DND-41 (cell line): ENCODE measurements at regions not wholly inside any gene's neighbourhood (a gene's known extent, or its start where the extent isn't known, plus 50 kb on each side); places are given as distances from the start of the nearest gene placed in this dataset.

Experiments used
- ATAC-seq: fragments of 200-7000 bp; cut with Tn5 transposase; 3 replicates; pipeline ENCODE4 v1.9.1; 2021; ENCODE audit warnings: low read depth; ENCODE audit not compliant: insufficient read depth
- DNase-seq: peaks from one replicate; pipeline ENCODE4 v3.0.0-alpha.2; 2020
- H2AFZ ChIP-seq: 2 replicates; pipeline ENCODE4 v1.6.0; 2012; ENCODE audit warnings: low read depth, low read length
- H3K27ac ChIP-seq: 2 replicates; pipeline ENCODE4 v1.5.1; 2012; ENCODE audit warnings: low read length, inconsistent platforms
- H3K27me3 ChIP-seq: fragments of 200-600 bp; sonication (generic); 2 replicates; pipeline ENCODE4 v1.6.0; 2012; ENCODE audit warnings: low read length, mild to moderate bottlenecking, inconsistent platforms; ENCODE audit not compliant: insufficient read depth, poor library complexity
- H3K36me3 ChIP-seq: 2 replicates; pipeline ENCODE4 v1.5.1; 2012; ENCODE audit warnings: low read length, inconsistent platforms; ENCODE audit not compliant: insufficient read depth
- H3K4me1 ChIP-seq: 2 replicates; pipeline ENCODE4 v1.5.1; 2012; ENCODE audit warnings: mild to moderate bottlenecking, low read length; ENCODE audit not compliant: insufficient read depth
- H3K4me2 ChIP-seq: 2 replicates; pipeline ENCODE4 v1.6.0; 2012; ENCODE audit warnings: mild to moderate bottlenecking, moderate library complexity, low read length, inconsistent platforms; ENCODE audit not compliant: insufficient read depth
- H3K4me3 ChIP-seq, 2 experiments: fragments of 200-600 bp in 1 of 2; shearing (Covaris generic) in 1 of 2; 2 replicates each; pipeline ENCODE4 v1.5.1; 2012 to 2016; ENCODE audit warnings: inconsistent platforms in 2 of 2, low read length in 2 of 2, mild to moderate bottlenecking in 2 of 2, low read depth in 1 of 2, moderate library complexity in 1 of 2
- H3K79me2 ChIP-seq: 2 replicates; pipeline ENCODE4 v1.6.0; 2012; ENCODE audit warnings: low read length, inconsistent platforms; ENCODE audit not compliant: insufficient read depth
- H3K9ac ChIP-seq: 2 replicates; pipeline ENCODE4 v1.6.0; 2012; ENCODE audit warnings: low read depth, mild to moderate bottlenecking, inconsistent platforms, low read length, moderate library complexity
- H3K9me3 ChIP-seq: 2 replicates; pipeline ENCODE4 v1.5.1; 2012; ENCODE audit warnings: low read length, moderate library complexity, mild to moderate bottlenecking, inconsistent platforms; ENCODE audit not compliant: insufficient read depth, severe bottlenecking
- H4K20me1 ChIP-seq: 2 replicates; pipeline ENCODE4 v1.6.0; 2012; ENCODE audit warnings: low read length; ENCODE audit not compliant: insufficient read depth
- EZH2 ChIP-seq: IDR thresholded peaks from 3 replicates; pipeline ENCODE4 v1.6.1; 2012; ENCODE audit warnings: borderline replicate concordance, low read depth, mild to moderate bottlenecking, moderate library complexity, low read length, inconsistent platforms; ENCODE audit not compliant: severe bottlenecking
- TF ChIP-seq, protein P1 (sequence below): IDR thresholded peaks from 2 replicates; pipeline ENCODE4 v1.5.1; 2012; ENCODE audit warnings: borderline replicate concordance, low read length, moderate library complexity, mild to moderate bottlenecking; ENCODE audit not compliant: poor library complexity, severe bottlenecking; ENCODE audit errors: extremely low read depth

- Histone ChIP-seq H3K36me3 (no peaks in the 10 kb centered on the region), H3K27ac (no peak overlapping the region), H3K27me3 (no peaks in the 10 kb centered on the region), H3K79me2 (no peaks in the 10 kb centered on the region), H3K9me3 (no peaks in the 10 kb centered on the region), H3K4me2 (no peak overlapping the region), H2AFZ (no peak overlapping the region), H3K4me1 (no peaks in the 10 kb centered on the region), H3K9ac (no peak overlapping the region), H3K4me3 (no peak overlapping the region), H4K20me1 (no peaks in the 10 kb centered on the region)
- ATAC-seq (no peak), DNase-seq (no peak)
- TF ChIP-seq, protein P1, sequence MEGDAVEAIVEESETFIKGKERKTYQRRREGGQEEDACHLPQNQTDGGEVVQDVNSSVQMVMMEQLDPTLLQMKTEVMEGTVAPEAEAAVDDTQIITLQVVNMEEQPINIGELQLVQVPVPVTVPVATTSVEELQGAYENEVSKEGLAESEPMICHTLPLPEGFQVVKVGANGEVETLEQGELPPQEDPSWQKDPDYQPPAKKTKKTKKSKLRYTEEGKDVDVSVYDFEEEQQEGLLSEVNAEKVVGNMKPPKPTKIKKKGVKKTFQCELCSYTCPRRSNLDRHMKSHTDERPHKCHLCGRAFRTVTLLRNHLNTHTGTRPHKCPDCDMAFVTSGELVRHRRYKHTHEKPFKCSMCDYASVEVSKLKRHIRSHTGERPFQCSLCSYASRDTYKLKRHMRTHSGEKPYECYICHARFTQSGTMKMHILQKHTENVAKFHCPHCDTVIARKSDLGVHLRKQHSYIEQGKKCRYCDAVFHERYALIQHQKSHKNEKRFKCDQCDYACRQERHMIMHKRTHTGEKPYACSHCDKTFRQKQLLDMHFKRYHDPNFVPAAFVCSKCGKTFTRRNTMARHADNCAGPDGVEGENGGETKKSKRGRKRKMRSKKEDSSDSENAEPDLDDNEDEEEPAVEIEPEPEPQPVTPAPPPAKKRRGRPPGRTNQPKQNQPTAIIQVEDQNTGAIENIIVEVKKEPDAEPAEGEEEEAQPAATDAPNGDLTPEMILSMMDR, result no peak
- TF ChIP-seq EZH2, result no peak
Measured at GRCh38 chr4:37763831-37764230, 62.7 kb upstream of the PGM2 start.

GRCh38 chr4:37762991-37763368 is 63.5 kb upstream of the PGM2 start:
- H3K9ac ChIP-seq, result no peak overlapping the region
- ATAC-seq (no peak), DNase-seq (no peak)
- no peaks in the 10 kb centered on the region for H3K27me3 ChIP-seq
- 0 out of 2 replicates have a peak overlapping the region, but pooled peaks have one; percentile 14 for H2AFZ ChIP-seq
- no peaks in the 10 kb centered on the region for H3K79me2 ChIP-seq
- H3K4me1 ChIP-seq, result peaks cover 8% of the 10 kb centered on the region
- TF ChIP-seq, protein P1, result no peak
- TF ChIP-seq EZH2, result no peak
- no peaks in the 10 kb centered on the region for H4K20me1 ChIP-seq
- no peaks in the 10 kb centered on the region for H3K36me3 ChIP-seq
- H3K27ac ChIP-seq, result no peak overlapping the region
- no peak overlapping the region for H3K4me3 ChIP-seq
- no peaks in the 10 kb centered on the region for H3K9me3 ChIP-seq
- no peak overlapping the region for H3K4me2 ChIP-seq

DNA sequence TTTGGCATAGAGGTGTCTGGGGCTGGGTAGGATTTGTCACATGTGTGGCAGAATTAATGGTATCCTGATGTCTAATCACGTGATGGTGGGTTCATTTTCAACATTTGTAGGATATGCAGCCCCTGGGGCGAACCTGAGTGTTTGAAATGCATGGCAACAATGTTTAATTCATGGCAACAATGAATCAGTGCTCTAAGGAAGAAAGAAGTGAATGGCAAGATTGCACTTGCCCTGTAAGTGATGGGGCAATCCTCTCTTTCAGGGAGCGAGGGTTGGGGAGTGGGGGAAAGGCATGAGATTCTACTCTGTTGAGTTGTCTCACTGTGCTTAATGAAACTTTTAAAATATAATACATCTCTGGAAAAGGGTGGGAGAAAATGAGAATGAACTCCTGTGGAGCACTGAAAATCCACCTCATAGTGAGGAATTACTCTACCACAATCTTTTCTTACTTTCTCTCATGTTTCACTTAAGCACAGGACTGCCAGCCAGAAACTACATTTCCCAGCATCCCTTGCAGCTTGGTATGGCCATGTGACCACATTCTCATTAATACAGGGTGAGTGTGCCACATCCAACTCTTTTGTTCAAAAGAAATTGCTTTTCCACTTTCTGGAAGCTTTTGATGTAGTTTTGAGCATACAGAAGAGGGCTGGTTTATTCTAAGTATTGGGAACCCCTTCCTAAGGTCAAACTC is 64.0 kb upstream of the PGM2 start:
- H3K27ac ChIP-seq, result no peak overlapping the region

More for the DNA sequence above, 64.0 kb upstream of the PGM2 start:
- no peak overlapping the region for H3K4me3 ChIP-seq
- peak; percentile 26 for DNase-seq
- H3K9me3 ChIP-seq, result no peaks in the 10 kb centered on the region
- H4K20me1 ChIP-seq, result no peaks in the 10 kb centered on the region
- H3K4me1 ChIP-seq, result peaks cover 12% of the 10 kb centered on the region
- H3K9ac ChIP-seq, result no peak overlapping the region
- no peaks in the 10 kb centered on the region for H3K36me3 ChIP-seq
- H2AFZ ChIP-seq, result no peak overlapping the region
- no peaks in the 10 kb centered on the region for H3K79me2 ChIP-seq
- H3K27me3 ChIP-seq, result no peaks in the 10 kb centered on the region
- ATAC-seq, result peak; percentile 63
- TF ChIP-seq EZH2, result no peak
- TF ChIP-seq, protein P1, result no peak
- no peak overlapping the region for H3K4me2 ChIP-seq
